Neural crest cell (in vitro differentiated cells): ENCODE measurements at regions not wholly inside any gene's neighbourhood (a gene's known extent, or its start where the extent isn't known, plus 50 kb on each side); places are given as distances from the start of the nearest gene placed in this dataset.

Experiments
- DNase-seq: peaks from one replicate; pipeline ENCODE4 v3.0.0; 2021; ENCODE audit warnings: low read depth, mixed read lengths, low spot score
- H3K27ac Mint-ChIP-seq: one replicate; pipeline ENCODE4 v1.8.0; 2021; ENCODE audit warnings: mild to moderate bottlenecking, mixed read lengths; ENCODE audit not compliant: unreplicated experiment
- H3K27me3 Mint-ChIP-seq: 2 replicates; pipeline ENCODE4 v1.8.0; 2021; ENCODE audit warnings: low read depth, mild to moderate bottlenecking, mixed read lengths
- H3K36me3 Mint-ChIP-seq: 2 replicates; pipeline ENCODE4 v1.8.0; 2021; ENCODE audit warnings: low read depth, mild to moderate bottlenecking, mixed read lengths
- H3K4me1 Mint-ChIP-seq: 2 replicates; pipeline ENCODE4 v1.8.0; 2021; ENCODE audit warnings: mixed read lengths
- H3K4me3 Mint-ChIP-seq: one replicate; pipeline ENCODE4 v1.8.0; 2021; ENCODE audit warnings: mild to moderate bottlenecking, mixed read lengths
- H3K9me3 Mint-ChIP-seq: 2 replicates; pipeline ENCODE4 v1.8.0; 2021; ENCODE audit warnings: mixed read lengths
- TF ChIP-seq, protein P1 (sequence below): fragments of 200-600 bp; sonication (generic); conservative IDR thresholded peaks from 2 replicates; pipeline ENCODE4 v1.5.0; 2021; ENCODE audit warnings: antibody characterized with exemption, mild to moderate bottlenecking

DNA sequence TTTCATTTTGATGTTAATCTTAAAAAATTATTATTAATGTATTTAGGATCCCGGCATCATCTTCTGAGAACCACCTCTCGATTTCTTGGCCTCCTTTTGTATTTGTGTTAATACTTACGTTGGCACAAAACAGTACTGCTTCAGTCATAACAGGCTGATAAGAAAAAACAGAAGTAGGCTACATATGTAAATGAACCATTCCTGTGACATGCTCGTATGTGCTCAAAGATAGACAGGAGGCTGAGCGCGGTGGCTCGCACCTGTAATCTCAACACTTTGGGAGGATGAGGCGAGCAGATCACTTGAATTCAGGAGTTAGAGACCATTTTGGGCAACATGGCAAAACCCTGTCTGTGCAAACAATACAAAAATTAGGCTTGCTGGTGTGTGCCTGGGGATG, 109.4 kb upstream of the H2AZ1 start:
- no peak overlapping the region for H3K4me3 Mint-ChIP-seq

DNA sequence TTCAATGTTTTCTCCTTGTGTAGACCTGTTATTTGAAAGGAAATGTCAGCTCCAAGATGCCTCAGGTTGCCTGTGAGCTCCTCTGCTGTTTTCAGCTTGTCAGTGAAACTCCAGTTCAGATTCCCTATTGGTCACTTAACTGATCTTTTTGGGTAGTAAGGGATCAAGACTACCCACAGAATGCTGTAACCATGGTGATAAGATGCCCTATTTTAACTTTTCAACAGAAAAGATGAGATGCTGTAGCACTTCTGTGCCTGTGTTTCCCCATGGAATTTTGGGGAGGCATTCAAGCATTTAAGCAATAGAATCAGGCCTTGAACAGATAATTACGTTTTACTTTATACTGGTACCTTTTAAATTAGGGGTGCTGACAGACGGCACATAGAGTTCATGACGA, 106.6 kb upstream of the H2AZ1 start:
- no peaks in the 10 kb centered on the region for H3K36me3 Mint-ChIP-seq
- H3K27ac Mint-ChIP-seq, result no peak overlapping the region
- peaks cover 2% of the 10 kb centered on the region for H3K9me3 Mint-ChIP-seq
- H3K4me3 Mint-ChIP-seq, result no peak overlapping the region
- H3K4me1 Mint-ChIP-seq, result no peaks in the 10 kb centered on the region
- DNase-seq, result no peak
- H3K27me3 Mint-ChIP-seq, result no peaks in the 10 kb centered on the region
- TF ChIP-seq, protein P1, sequence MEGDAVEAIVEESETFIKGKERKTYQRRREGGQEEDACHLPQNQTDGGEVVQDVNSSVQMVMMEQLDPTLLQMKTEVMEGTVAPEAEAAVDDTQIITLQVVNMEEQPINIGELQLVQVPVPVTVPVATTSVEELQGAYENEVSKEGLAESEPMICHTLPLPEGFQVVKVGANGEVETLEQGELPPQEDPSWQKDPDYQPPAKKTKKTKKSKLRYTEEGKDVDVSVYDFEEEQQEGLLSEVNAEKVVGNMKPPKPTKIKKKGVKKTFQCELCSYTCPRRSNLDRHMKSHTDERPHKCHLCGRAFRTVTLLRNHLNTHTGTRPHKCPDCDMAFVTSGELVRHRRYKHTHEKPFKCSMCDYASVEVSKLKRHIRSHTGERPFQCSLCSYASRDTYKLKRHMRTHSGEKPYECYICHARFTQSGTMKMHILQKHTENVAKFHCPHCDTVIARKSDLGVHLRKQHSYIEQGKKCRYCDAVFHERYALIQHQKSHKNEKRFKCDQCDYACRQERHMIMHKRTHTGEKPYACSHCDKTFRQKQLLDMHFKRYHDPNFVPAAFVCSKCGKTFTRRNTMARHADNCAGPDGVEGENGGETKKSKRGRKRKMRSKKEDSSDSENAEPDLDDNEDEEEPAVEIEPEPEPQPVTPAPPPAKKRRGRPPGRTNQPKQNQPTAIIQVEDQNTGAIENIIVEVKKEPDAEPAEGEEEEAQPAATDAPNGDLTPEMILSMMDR, result no peak

More for the DNA sequence above, 109.4 kb upstream of the H2AZ1 start:
- no peaks in the 10 kb centered on the region for H3K4me1 Mint-ChIP-seq
- no peak for DNase-seq
- H3K27me3 Mint-ChIP-seq, result no peaks in the 10 kb centered on the region
- H3K9me3 Mint-ChIP-seq, result no peaks in the 10 kb centered on the region
- TF ChIP-seq, protein P1, result no peak
- H3K36me3 Mint-ChIP-seq, result no peaks in the 10 kb centered on the region
- H3K27ac Mint-ChIP-seq, result no peak overlapping the region

DNA sequence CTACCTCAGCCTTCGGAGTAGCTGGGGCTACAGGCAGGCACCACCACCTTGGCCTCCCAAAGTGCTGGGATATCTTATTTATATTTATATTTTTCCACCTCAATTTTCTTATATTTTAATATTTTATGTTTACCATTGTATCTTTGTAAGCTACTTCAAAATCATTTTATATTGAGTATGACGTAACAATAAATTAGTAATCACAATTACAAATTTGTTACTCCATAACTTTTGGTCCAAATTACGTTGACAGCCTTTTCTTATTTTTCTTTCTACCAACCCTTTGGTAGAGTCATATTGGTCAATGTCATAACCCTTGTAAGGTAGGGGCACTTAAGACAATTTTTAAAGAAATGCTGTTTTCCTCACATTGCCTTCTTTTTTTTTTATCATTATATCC, 104.0 kb upstream of the H2AZ1 start:
- Mint-ChIP-seq H3K27ac (no peak overlapping the region), H3K36me3 (peaks cover 3% of the 10 kb centered on the region), H3K9me3 (peaks cover 11% of the 10 kb centered on the region), H3K4me3 (no peak overlapping the region), H3K4me1 (no peaks in the 10 kb centered on the region), H3K27me3 (no peaks in the 10 kb centered on the region)
- no peak for DNase-seq
- TF ChIP-seq, protein P1, result no peak

DNA sequence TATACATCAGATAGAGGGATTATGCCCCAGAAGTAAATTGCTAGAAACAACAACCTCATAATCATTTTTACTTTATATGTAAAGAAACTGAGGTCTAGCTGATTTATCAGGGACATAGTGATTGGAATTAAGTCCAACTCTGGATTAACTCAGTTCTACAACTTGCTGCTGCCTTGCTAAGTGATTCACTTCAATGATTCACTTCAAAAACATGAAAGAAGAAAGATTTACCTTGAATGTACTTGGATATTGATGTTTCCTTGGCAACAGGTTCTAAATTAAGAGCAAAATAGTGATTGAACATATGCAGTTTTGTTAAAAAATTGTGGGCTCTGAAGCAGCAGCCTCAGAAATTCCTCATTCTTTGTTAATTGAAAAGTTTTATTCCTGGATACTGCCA, 99.8 kb upstream of the H2AZ1 start:
- Mint-ChIP-seq H3K36me3 (peaks cover 3% of the 10 kb centered on the region), H3K27me3 (no peaks in the 10 kb centered on the region), H3K4me1 (no peaks in the 10 kb centered on the region), H3K27ac (no peak overlapping the region), H3K4me3 (no peak overlapping the region), H3K9me3 (peaks cover 11% of the 10 kb centered on the region)
- DNase-seq, result no peak
- TF ChIP-seq, protein P1, result no peak

DNA sequence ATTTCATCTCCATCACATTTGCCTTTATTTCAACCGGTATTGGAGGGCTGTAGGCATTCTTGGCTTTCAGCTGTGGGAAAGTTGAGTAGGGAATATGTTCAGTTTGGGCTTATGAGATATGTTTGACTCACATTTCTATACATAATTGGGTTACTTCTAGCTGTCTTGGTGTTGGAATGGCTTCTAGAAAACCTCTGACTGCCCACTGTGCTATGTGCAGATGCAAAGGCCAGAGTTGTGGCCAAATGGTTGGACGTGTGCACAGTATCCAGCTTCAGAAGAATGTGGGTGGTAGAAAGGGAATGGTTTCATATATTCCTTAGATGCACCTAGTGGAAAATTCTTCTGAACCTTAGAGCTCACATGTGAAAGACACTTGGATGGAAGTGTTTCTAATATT, 92.6 kb upstream of the H2AZ1 start:
- Mint-ChIP-seq H3K4me1 (no peaks in the 10 kb centered on the region), H3K27me3 (no peaks in the 10 kb centered on the region), H3K9me3 (no peaks in the 10 kb centered on the region)

More for the DNA sequence above, 92.6 kb upstream of the H2AZ1 start:
- DNase-seq, result no peak
- Mint-ChIP-seq H3K36me3 (no peaks in the 10 kb centered on the region), H3K4me3 (no peak overlapping the region), H3K27ac (no peak overlapping the region)
- TF ChIP-seq, protein P1, result no peak
